ENCODE measurements at regions not wholly inside any gene's neighbourhood (a gene's known extent, or its start where the extent isn't known, plus 50 kb on each side); places are given as distances from the start of the nearest gene placed in this dataset.

GRCh38 chr6:77217896-77218295 is 245.4 kb downstream of the HTR1B start:
- H3K9me3 ChIP-seq: peaks cover 0 to 8% (median 7%) of the 10 kb centered on the region in 4 donors
- H3K27ac ChIP-seq: no peak overlapping the region
- DNase-seq: no peak
- no peaks in the 10 kb centered on the region for H3K27me3 ChIP-seq
- H3K36me3 ChIP-seq: no peaks in the 10 kb centered on the region
- no peaks in the 10 kb centered on the region for H3K4me1 ChIP-seq
- no peak for TF ChIP-seq POLR2AphosphoS5 (IDR thresholded peaks at IDR 0.05)
- intact Hi-C loops (cut with DNase I; ENCODE audit: low total_unique reads): no loop called here
- no peak overlapping the region for H3K4me3 ChIP-seq

DNA sequence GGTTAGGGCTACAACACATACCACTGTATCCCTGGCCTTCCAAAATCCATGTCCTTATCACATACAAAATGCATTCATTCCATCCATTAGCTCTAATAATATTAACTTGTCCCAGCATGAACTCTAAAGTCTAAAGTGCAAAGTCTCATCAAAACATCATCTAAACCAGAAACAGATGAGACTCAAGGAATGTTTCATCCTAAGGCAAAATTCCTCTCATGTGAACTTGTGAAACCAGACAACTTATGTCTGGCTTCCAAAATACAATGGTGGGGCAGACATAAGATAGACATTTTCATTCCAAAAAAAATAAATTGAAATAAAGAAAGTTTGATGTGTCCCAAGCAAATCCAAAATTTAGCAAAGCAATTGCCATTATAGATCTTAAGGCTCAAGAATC is 257.4 kb downstream of the HTR1B start:
- Histone ChIP-seq H3K27ac (no peak overlapping the region), H3K36me3 (no peaks in the 10 kb centered on the region), H3K27me3 (no peaks in the 10 kb centered on the region), H3K4me3 (no peak overlapping the region), H3K4me1 (no peaks in the 10 kb centered on the region), H3K9me3 (peaks cover 0 to 2% (median 0%) of the 10 kb centered on the region in 4 donors)
- TF ChIP-seq POLR2A (IDR thresholded peaks at IDR 0.05) (no peak), POLR2AphosphoS5 (IDR thresholded peaks at IDR 0.05) (no peak), EP300 (IDR thresholded peaks at IDR 0.05) (no peak)
- TF ChIP-seq, protein P1, sequence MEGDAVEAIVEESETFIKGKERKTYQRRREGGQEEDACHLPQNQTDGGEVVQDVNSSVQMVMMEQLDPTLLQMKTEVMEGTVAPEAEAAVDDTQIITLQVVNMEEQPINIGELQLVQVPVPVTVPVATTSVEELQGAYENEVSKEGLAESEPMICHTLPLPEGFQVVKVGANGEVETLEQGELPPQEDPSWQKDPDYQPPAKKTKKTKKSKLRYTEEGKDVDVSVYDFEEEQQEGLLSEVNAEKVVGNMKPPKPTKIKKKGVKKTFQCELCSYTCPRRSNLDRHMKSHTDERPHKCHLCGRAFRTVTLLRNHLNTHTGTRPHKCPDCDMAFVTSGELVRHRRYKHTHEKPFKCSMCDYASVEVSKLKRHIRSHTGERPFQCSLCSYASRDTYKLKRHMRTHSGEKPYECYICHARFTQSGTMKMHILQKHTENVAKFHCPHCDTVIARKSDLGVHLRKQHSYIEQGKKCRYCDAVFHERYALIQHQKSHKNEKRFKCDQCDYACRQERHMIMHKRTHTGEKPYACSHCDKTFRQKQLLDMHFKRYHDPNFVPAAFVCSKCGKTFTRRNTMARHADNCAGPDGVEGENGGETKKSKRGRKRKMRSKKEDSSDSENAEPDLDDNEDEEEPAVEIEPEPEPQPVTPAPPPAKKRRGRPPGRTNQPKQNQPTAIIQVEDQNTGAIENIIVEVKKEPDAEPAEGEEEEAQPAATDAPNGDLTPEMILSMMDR (IDR thresholded peaks at IDR 0.05): no peak
- DNase-seq: no peak
- intact Hi-C loops (cut with DNase I; ENCODE audit: low total_unique reads): no loop called here

DNA sequence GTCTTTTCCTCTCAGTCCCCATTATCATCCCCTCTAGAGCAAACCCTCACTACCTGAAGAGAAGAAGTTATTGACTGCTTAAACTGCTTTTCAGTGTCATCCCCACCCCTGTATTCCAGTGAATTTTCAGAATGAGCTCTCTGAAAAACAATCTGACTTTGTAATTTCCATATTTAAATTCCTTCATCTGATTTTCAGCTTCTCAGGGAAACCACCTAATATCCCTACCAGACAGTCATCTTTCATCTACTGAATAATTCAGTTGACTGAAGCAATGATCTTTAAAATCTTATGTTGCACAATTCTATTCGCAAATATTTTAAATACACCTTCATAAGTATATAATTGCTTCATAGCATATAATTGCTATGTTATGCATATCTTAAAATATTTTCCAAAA is 258.7 kb downstream of the HTR1B start:
- H3K4me1 ChIP-seq: no peaks in the 10 kb centered on the region
- peaks cover 0 to 5% (median 0%) of the 10 kb centered on the region in 4 donors for H3K9me3 ChIP-seq
- no peak overlapping the region for H3K4me3 ChIP-seq
- DNase-seq: no peak
- H3K27me3 ChIP-seq: no peaks in the 10 kb centered on the region
- TF ChIP-seq, protein P1 (IDR thresholded peaks at IDR 0.05): no peak
- no peak for TF ChIP-seq POLR2A (IDR thresholded peaks at IDR 0.05)
- no peak for TF ChIP-seq POLR2AphosphoS5 (IDR thresholded peaks at IDR 0.05)
- no peak for TF ChIP-seq EP300 (IDR thresholded peaks at IDR 0.05)
- no peak overlapping the region for H3K27ac ChIP-seq
- intact Hi-C loops (cut with DNase I; ENCODE audit: low total_unique reads): no loop called here
- no peaks in the 10 kb centered on the region for H3K36me3 ChIP-seq
- WGBS, 5 donors: 90 to 100% (median 93%) methylated on average over 1 of the region's 1 CpG

DNA sequence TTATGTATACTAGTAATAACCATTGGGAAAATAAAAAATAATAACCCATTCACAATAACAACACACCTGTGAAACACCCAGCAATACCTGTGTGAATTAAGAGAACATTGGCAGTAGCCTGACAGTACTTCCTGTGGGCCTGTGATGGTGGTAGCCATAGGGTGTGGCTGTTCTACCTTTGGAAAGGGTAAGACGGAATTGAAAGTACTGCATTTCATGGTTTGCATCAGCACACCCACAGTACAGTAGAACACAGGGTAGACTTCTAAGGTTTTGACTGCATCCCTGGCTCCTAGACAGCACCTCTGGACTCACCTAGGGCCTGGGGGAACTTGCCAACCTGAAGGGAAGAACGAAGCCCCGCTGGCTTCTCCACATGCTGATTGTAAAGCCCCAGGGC is 279.8 kb downstream of the HTR1B start:
- 74 to 89% (median 87%) methylated on average over 3 of the region's 3 CpGs for WGBS, 5 donors
- TF ChIP-seq, protein P1 (IDR thresholded peaks at IDR 0.05): no peak
- no peak for TF ChIP-seq EP300 (IDR thresholded peaks at IDR 0.05)
- no peak for DNase-seq

GRCh38 chr6:77181749-77182148 is 281.5 kb downstream of the HTR1B start:
- 78 to 89% (median 84%) methylated on average over 3 of the region's 3 CpGs for WGBS, 5 donors
- intact Hi-C loops (cut with DNase I; ENCODE audit: low total_unique reads): no loop called here
- no peaks in the 10 kb centered on the region for H3K36me3 ChIP-seq
- DNase-seq: no peak
- no peak for TF ChIP-seq POLR2AphosphoS5 (IDR thresholded peaks at IDR 0.05)
- TF ChIP-seq, protein P1 (IDR thresholded peaks at IDR 0.05): no peak
- no peak for TF ChIP-seq POLR2A (IDR thresholded peaks at IDR 0.05)
- TF ChIP-seq EP300 (IDR thresholded peaks at IDR 0.05): no peak
- no peak overlapping the region for H3K4me3 ChIP-seq
- no peak overlapping the region for H3K27ac ChIP-seq
- peaks cover 0 to 10% (median 4%) of the 10 kb centered on the region in 4 donors for H3K9me3 ChIP-seq
- no peaks in the 10 kb centered on the region for H3K27me3 ChIP-seq
- H3K4me1 ChIP-seq: no peaks in the 10 kb centered on the region

More for the DNA sequence above, 279.8 kb downstream of the HTR1B start:
- intact Hi-C loops (cut with DNase I; ENCODE audit: low total_unique reads): no loop called here
- Histone ChIP-seq H3K4me1 (no peaks in the 10 kb centered on the region), H3K27me3 (no peaks in the 10 kb centered on the region), H3K4me3 (no peak overlapping the region), H3K9me3 (peaks cover 0 to 10% (median 6%) of the 10 kb centered on the region in 4 donors), H3K27ac (no peak overlapping the region), H3K36me3 (no peaks in the 10 kb centered on the region)
